H4 (cell line): ENCODE measurements at regions not wholly inside any gene's neighbourhood (a gene's known extent, or its start where the extent isn't known, plus 50 kb on each side); places are given as distances from the start of the nearest gene placed in this dataset.
A peak's percentile ranks its signal among the peaks of the same experiment; 100 is the strongest.
"Not testable (repeated sequence)": the region's sequence is repeated elsewhere in the genome, so short reads cannot be mapped to it uniquely, and the experiment has no call there.

Experiments
- DNase-seq: peaks from one replicate; pipeline ENCODE4 v3.0.0-alpha.2; 2015; ENCODE audit warnings: low spot score

GRCh38 chr4:132382243-132382642 is 766.9 kb upstream of the PCDH10 start:
- no peak for DNase-seq

GRCh38 chr4:132383571-132384199 is 765.4 kb upstream of the PCDH10 start:
- no peak for DNase-seq

DNA sequence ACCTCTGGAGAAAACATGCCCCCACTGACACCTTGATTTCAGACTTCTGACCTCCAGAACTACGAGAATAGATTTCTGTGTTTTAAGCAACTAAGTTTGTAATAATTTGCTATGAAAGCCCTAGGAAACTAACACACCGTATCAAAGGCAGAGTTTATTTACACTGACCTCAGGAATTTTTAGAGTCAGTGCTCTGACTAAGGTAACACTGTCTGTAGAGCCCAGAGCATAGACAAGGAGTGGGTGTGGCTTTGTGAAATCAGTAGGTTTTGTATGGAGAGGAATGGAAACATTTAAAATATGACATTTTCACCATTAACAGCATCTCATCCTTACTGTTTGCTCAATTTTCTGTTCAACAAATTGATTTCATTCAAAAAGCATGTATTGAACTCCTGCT is 764.4 kb upstream of the PCDH10 start:
- peak; percentile 6 for DNase-seq

- no peak for DNase-seq
These were observed 763.0 kb upstream of the PCDH10 start for GRCh38 chr4:132386130-132386529.

DNA sequence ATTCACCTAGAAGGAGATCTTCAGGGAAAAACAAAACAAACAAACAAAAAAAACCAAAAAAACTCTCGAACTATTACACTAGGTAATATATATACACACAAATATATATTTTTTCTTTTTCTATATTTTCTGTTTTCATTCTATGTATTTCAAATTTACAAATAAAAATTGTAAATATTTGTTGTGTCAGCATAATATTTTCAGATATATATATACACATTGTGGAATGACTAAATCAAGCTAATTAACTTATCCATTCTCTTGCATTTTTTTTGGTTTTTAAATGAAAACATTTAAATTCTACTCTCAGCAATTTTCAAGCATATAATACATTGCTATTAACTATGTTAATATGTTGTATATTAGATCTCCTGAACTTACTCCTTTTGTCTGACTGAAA is 762.0 kb upstream of the PCDH10 start:
- no peak for DNase-seq

DNA sequence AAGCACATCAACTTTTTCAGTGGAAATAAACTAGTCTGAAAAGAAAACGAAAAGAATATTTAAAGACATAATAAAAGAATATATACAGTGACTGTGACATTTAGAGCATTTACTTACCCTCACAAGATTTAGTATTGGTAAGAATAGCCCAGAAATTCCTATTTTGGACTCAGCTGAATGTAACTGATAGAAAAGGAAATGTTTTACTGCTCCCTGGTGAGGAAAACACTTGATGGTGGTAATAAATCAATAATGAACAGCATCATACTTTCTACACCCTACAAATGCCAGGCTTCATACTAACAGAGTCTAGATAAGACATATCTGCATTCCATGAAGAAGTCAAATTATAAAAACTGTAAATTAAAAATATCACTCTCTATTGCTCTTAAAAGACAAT is 753.5 kb upstream of the PCDH10 start:
- DNase-seq: no peak

DNA sequence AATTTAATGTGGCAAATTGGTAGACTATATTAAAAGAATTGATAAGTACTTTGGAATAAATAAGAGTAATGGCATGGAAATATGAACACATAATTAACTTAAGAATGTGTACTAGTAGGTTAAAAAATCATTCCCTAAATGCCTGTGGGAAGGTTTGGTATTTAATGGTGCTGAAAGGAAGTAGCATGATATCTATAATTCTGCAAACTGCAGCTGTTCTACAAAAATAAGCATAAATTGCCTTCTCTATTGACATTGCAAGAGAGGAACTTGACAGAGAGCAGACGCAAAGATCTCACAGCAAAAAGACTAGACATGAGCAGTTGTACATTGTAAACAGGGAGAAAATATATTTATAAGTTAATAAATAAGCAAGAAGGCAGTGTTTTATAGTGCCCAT is 752.5 kb upstream of the PCDH10 start:
- no peak for DNase-seq

DNA sequence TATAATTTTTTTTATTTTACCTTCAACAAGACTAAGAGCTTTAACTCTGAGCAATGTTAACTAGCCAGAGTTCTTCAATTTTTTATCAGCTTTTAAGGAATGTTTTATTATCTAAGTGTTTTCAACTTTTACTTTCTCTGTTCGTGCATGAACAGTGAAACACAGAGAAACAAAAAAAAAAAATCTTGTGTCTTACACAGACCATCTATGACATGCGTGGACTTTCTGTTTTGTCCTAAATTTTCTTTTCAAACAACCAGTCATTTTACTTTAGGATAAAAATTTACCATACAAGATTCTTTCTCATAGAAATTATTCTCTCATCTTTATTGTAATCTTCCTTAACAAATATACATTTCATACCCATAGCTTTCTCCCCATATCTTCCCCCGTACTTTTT is 731.9 kb upstream of the PCDH10 start:
- no peak for DNase-seq

GRCh38 chr4:132427125-132427524 is 722.0 kb upstream of the PCDH10 start:
- DNase-seq: no peak

- no peak for DNase-seq
These were observed 712.0 kb upstream of the PCDH10 start for GRCh38 chr4:132437117-132437516.

DNA sequence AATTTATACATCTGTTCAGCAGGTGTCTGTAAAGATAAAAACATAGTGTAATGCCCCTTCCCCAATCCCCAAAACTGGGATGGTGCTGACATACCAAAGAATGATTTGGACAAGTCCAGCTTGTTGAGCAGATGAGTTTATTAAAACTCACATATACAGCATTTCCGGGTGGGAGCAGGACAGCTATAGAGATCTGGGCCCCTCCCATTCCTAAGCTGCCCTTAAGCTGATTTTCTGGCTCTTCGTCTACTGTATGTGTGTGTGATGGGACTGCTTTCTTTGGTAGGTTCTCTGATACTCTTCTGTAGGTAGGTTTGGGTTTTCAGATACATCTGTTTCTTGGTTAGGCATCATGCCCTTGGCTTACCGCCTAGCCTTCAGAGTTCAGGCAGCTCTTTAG is 703.7 kb upstream of the PCDH10 start:
- DNase-seq: no peak

DNA sequence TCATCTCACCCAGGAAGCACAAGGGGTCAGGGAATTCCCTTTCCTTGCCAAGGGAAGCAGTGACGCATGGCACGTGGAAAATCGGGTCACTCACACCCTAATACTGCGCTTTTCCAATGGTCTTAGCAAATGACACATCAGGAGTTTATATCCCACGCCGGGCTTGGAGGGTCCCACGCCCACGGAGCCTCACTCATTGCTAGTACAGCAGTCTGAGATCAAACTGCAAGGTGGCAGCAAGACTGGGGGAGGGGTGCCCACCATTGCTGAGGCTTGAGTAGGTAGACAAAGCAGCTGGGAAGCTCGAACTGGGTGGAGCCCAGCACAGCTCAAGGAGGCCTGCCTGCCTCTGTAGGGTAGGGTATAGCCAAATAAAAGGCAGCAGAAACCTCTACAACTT is 691.1 kb upstream of the PCDH10 start:
- DNase-seq: not testable (repeated sequence)

DNA sequence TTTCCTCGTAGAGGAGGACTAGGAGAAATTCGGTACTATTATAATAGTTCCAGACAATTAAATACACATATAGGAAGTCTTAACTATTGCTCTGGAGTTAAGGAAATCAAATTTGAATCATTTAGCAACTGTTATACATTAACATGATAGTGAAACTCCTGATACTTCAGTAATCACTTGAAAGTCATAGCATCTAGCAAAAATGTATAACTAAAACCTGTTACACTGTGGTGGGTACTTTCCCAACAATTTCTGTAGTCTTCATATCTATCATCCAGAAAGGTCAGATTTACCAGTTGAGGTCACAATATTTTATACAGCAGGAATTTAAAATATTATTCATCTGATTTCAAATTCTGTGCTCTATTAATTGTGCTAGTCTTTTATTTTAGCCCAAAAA is 669.6 kb upstream of the PCDH10 start:
- no peak for DNase-seq

DNA sequence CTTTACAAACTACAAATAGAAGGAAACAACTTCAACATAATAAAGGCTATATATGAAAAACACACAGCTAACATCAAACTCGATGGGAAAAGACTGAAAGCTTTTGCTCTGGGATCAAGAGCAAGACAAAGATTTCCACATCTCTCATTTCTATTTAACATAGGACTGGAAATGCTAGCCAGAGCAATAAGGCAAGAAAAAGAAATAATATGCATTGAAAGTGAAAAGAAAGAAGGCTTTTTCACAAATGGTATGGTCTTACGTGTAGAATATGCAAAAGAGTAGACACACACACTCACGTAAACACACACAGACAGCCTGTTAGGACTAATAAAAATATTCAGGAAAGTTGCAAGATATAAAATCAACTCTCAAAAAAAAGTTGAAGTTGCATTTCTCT is 660.5 kb upstream of the PCDH10 start:
- no peak for DNase-seq

DNA sequence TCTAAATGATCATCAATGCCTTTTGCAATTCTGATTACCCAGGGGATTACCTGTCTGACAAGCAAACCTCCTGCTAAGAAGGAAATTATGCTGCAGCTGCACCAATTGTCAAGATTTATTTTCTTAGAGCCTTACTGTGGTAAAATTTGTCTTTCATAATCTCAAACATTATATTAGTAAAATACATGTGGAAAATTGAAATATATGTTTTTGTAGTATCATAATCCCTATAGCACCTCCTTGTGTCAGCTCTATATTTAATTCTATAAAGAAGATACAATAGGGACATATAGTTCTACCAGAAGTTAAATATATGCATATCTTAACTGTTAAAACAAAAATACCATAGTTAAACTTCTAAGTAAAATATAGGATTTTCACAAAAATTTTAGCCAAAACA is 655.6 kb upstream of the PCDH10 start:
- DNase-seq: no peak

- DNase-seq: not testable (repeated sequence)
These were observed 653.8 kb upstream of the PCDH10 start for GRCh38 chr4:132495267-132495812.

DNA sequence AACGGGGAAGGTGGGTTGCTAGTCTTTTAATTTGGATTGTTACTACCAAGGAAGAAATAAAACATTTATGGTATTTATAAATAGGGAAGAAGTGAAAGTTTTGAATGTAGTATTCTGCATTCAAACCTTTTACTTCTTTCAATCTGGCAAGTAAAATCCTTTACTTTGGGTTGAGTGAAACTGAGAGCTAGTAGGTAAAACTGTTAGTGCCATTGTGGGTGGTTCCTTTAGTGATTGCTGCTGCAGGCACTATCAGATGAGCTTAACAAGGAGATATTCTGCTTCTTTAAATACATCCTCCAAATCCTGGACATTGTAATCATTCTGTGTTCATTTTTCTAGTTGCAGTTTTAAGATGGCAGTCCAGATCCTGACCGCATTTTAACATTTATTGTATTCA is 650.9 kb upstream of the PCDH10 start:
- no peak for DNase-seq

DNA sequence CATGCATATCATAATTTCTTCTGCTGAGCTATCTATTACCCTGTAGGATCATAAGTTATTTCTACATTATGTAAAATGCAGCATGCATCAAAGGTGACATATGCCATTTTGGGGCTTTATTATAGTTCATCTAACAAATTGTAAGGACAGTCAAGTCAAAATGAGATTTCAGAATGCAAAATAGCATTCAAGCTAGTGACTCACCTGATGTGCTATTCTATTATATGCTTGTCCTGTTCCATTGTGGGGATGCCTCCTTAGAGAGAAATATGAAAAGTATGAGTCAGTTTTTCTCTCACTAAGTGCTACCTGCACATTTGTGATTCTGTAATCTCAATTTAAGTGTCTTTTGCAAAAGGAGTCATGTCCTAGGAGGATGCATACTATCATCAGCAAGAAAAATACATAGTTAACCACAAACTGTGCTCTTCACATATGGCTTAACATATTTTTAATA is 647.0 kb upstream of the PCDH10 start:
- DNase-seq: no peak

DNA sequence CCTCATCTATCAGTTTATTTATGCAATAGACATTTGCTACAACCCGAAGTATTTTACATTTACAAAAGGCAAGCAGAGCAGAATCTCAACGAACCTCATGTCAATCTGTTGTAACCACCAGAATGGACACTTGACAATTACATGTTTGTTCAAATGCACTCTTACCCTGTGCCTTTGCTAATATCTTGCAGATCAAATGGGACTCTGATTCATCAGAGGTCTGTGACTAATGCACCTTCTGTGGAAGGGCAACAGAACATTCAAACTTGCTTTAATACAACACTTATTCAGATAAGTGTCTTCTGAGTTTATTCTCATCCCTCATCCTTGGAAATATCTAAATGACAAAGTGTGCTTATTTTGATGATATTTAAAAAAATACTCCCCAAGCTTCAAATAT is 644.7 kb upstream of the PCDH10 start:
- DNase-seq: no peak

- no peak for DNase-seq
These were observed 642.5 kb upstream of the PCDH10 start for GRCh38 chr4:132506568-132506967.

GRCh38 chr4:132513491-132513890 is 635.6 kb upstream of the PCDH10 start:
- no peak for DNase-seq

- no peak for DNase-seq
These were observed 622.4 kb upstream of the PCDH10 start for GRCh38 chr4:132526652-132527051.

GRCh38 chr4:132527817-132528216 is 621.3 kb upstream of the PCDH10 start:
- DNase-seq: no peak

- DNase-seq: no peak
These were observed 618.2 kb upstream of the PCDH10 start for GRCh38 chr4:132530861-132531260.
